DOHH2 (cell line): ENCODE measurements at regions not wholly inside any gene's neighbourhood (a gene's known extent, or its start where the extent isn't known, plus 50 kb on each side); places are given as distances from the start of the nearest gene placed in this dataset.
A peak's percentile ranks its signal among the peaks of the same experiment; 100 is the strongest.
"Not testable (repeated sequence)": the region's sequence is repeated elsewhere in the genome, so short reads cannot be mapped to it uniquely, and the experiment has no call there.

Experiments
- H3F3A ChIP-seq: fragments of 200-600 bp; sonication (generic), shearing (Covaris generic); 2 replicates; pipeline ENCODE4 v1.6.0; 2016; ENCODE audit warnings: antibody characterized with exemption, mild to moderate bottlenecking; ENCODE audit not compliant: control insufficient read depth, insufficient read depth
- H3K27ac ChIP-seq: fragments of 200-600 bp; sonication (generic); 2 replicates; pipeline ENCODE4 v1.5.1; 2014; ENCODE audit warnings: low read depth, mild to moderate bottlenecking, low read length, moderate library complexity
- H3K27me3 ChIP-seq: fragments of 200-600 bp; sonication (generic); 2 replicates; pipeline ENCODE4 v1.6.1; 2014; ENCODE audit warnings: mild to moderate bottlenecking, low read length, mixed read lengths; ENCODE audit not compliant: control insufficient read depth
- H3K36me3 ChIP-seq: fragments of 200-600 bp; sonication (generic); 2 replicates; pipeline ENCODE4 v1.6.1; 2014; ENCODE audit warnings: mild to moderate bottlenecking, low read length, moderate library complexity, mixed read lengths; ENCODE audit not compliant: control insufficient read depth
- H3K4me1 ChIP-seq: fragments of 200-600 bp; sonication (generic); 2 replicates; pipeline ENCODE4 v1.6.1; 2014; ENCODE audit warnings: mild to moderate bottlenecking, low read length, mixed read lengths; ENCODE audit not compliant: control insufficient read depth
- H3K4me2 ChIP-seq: fragments of 200-600 bp; sonication (generic); 2 replicates; pipeline ENCODE4 v1.6.0; 2014; ENCODE audit warnings: mild to moderate bottlenecking, low read length, moderate library complexity
- H3K4me3 ChIP-seq: fragments of 200-600 bp; sonication (generic); 2 replicates; pipeline ENCODE4 v1.5.1; 2014; ENCODE audit warnings: mild to moderate bottlenecking, low read length, mixed read lengths
- H3K79me2 ChIP-seq: fragments of 200-600 bp; sonication (generic); 2 replicates; pipeline ENCODE4 v1.6.1; 2014; ENCODE audit warnings: mild to moderate bottlenecking, low read length, mixed read lengths; ENCODE audit not compliant: control insufficient read depth
- H3K9me2 ChIP-seq: fragments of 200-600 bp; sonication (generic); replicated peaks from 2 replicates; pipeline ENCODE4 v1.6.1; 2014; ENCODE audit warnings: mild to moderate bottlenecking, low read length, mixed read lengths; ENCODE audit not compliant: control insufficient read depth
- H3K9me3 ChIP-seq: fragments of 200-600 bp; sonication (generic); 2 replicates; pipeline ENCODE4 v1.6.1; 2014; ENCODE audit warnings: antibody characterized with exemption, low read length, mixed read lengths; ENCODE audit not compliant: control insufficient read depth, insufficient read depth
- H4K20me1 ChIP-seq: fragments of 200-600 bp; sonication (generic); 2 replicates; pipeline ENCODE4 v1.6.0; 2014; ENCODE audit warnings: low read depth, mild to moderate bottlenecking, antibody characterized with exemption, low read length, moderate library complexity; ENCODE audit not compliant: control insufficient read depth, insufficient read depth
- CTCF ChIP-seq: fragments of 200-600 bp; sonication (generic); IDR thresholded peaks from one replicate; pipeline ENCODE4 v1.5.1; 2014; ENCODE audit warnings: antibody characterized with exemption, mild to moderate bottlenecking, low read depth, low read length; ENCODE audit not compliant: poor library complexity, severe bottlenecking
- EZH2phosphoT487 ChIP-seq: fragments of 200-600 bp; sonication (generic); IDR thresholded peaks from 2 replicates; pipeline ENCODE4 v1.6.1; 2017; ENCODE audit warnings: borderline replicate concordance, mild to moderate bottlenecking, antibody characterized with exemption, low read length, moderate library complexity, mixed read lengths

- no peak overlapping the region for H3K4me2 ChIP-seq
These were observed 142.6 kb upstream of the PROK2 start for GRCh38 chr3:71927505-71928066.

GRCh38 chr3:71926616-71927015 lies 141.7 kb upstream of the PROK2 start:
- H3K4me1 ChIP-seq, result peaks cover 6% of the 10 kb centered on the region; the same call in 1 of the 2 replicates

More at GRCh38 chr3:71927505-71928066, 142.6 kb upstream of the PROK2 start:
- no peaks in the 10 kb centered on the region for H3K9me2 ChIP-seq
- H3F3A ChIP-seq, result no peaks in the 10 kb centered on the region
- H3K27me3 ChIP-seq, result peaks cover 56% of the 10 kb centered on the region
- no peaks in the 10 kb centered on the region for H3K9me3 ChIP-seq
- H4K20me1 ChIP-seq, result no peaks in the 10 kb centered on the region; the same call in 1 of the 2 replicates
- H3K36me3 ChIP-seq, result no peaks in the 10 kb centered on the region
- no peak overlapping the region for H3K4me3 ChIP-seq
- no peaks in the 10 kb centered on the region for H3K79me2 ChIP-seq
- H3K4me1 ChIP-seq, result peaks cover 9% of the 10 kb centered on the region; the same call in 1 of the 2 replicates
- TF ChIP-seq CTCF (no peak), EZH2phosphoT487 (no peak)
- H3K27ac ChIP-seq, result no peak overlapping the region

GRCh38 chr3:71926262-71926600 lies 141.3 kb upstream of the PROK2 start:
- Histone ChIP-seq H4K20me1 (no peaks in the 10 kb centered on the region; the same call in 1 of the 2 replicates), H3K4me1 (peaks cover 6% of the 10 kb centered on the region; the same call in 1 of the 2 replicates), H3K4me3 (no peak overlapping the region), H3K9me3 (no peaks in the 10 kb centered on the region), H3F3A (no peaks in the 10 kb centered on the region), H3K27me3 (peaks cover 62% of the 10 kb centered on the region), H3K4me2 (no peak overlapping the region), H3K27ac (no peak overlapping the region), H3K79me2 (no peaks in the 10 kb centered on the region), H3K36me3 (no peaks in the 10 kb centered on the region), H3K9me2 (no peaks in the 10 kb centered on the region)
- peak; percentile 57 for TF ChIP-seq CTCF
- TF ChIP-seq EZH2phosphoT487, result no peak

More at GRCh38 chr3:71926616-71927015, 141.7 kb upstream of the PROK2 start:
- TF ChIP-seq EZH2phosphoT487, result no peak
- TF ChIP-seq CTCF, result no peak
- no peak overlapping the region for H3K27ac ChIP-seq
- no peaks in the 10 kb centered on the region; the same call in 1 of the 2 replicates for H4K20me1 ChIP-seq
- H3K4me2 ChIP-seq, result no peak overlapping the region
- no peaks in the 10 kb centered on the region for H3F3A ChIP-seq
- H3K36me3 ChIP-seq, result no peaks in the 10 kb centered on the region
- H3K4me3 ChIP-seq, result no peak overlapping the region
- H3K9me2 ChIP-seq, result no peaks in the 10 kb centered on the region
- no peaks in the 10 kb centered on the region for H3K9me3 ChIP-seq
- peaks cover 58% of the 10 kb centered on the region for H3K27me3 ChIP-seq
- H3K79me2 ChIP-seq, result no peaks in the 10 kb centered on the region

- H3K4me3 ChIP-seq, H3K27ac ChIP-seq, H4K20me1 ChIP-seq: not testable (repeated sequence)
These were observed 140.7 kb upstream of the PROK2 start for GRCh38 chr3:71925511-71926261.

More at GRCh38 chr3:71925511-71926261, 140.7 kb upstream of the PROK2 start:
- H3F3A ChIP-seq, H3K79me2 ChIP-seq, H3K36me3 ChIP-seq, H3K4me1 ChIP-seq, H3K9me3 ChIP-seq, H3K4me2 ChIP-seq, H3K9me2 ChIP-seq: not testable (repeated sequence)
- H3K27me3 ChIP-seq, result peaks cover 62% of the 10 kb centered on the region
